AG04450 (cell line): ENCODE measurements at regions not wholly inside any gene's neighbourhood (a gene's known extent, or its start where the extent isn't known, plus 50 kb on each side); places are given as distances from the start of the nearest gene placed in this dataset.

Experiments used
- CTCF ChIA-PET: fragments of 300-600, 350-600 bp; formaldehyde crosslinking; extraction: SDS; loops from one replicate; lab custom pipeline; 2022; ENCODE audit warnings: antibody characterized with exemption, inconsistent platforms; lab: Charles Lee
- POLR2A ChIA-PET: fragments of 350-600 bp; formaldehyde crosslinking; extraction: SDS; loops from one replicate; lab custom pipeline; 2021; ENCODE audit warnings: antibody characterized with exemption, inconsistent platforms; lab: Yijun Ruan, JAX
- DNase-seq: peaks from one replicate; pipeline ENCODE4 v3.0.0-alpha.2; 2011; ENCODE audit warnings: low read depth, low spot score
- H3K27ac ChIP-seq: one replicate; pipeline ENCODE4 v1.5.1; 2012; ENCODE audit warnings: low read depth, low read length, control low read depth
- H3K27me3 ChIP-seq: one replicate; pipeline ENCODE4 v1.6.0; 2012; ENCODE audit warnings: low read length; ENCODE audit not compliant: control insufficient read depth, insufficient read depth
- H3K4me3 ChIP-seq: 2 replicates; pipeline ENCODE4 v1.5.1; 2011; ENCODE audit warnings: mild to moderate bottlenecking, low read depth, low read length, control low read depth
- H3K9me3 ChIP-seq: 2 replicates; pipeline ENCODE4 v1.5.1; 2012; ENCODE audit warnings: low read length; ENCODE audit not compliant: control insufficient read depth, insufficient read depth
- CTCF ChIP-seq: IDR thresholded peaks from 2 replicates; pipeline ENCODE4 v1.5.1; 2011; ENCODE audit warnings: low read depth, low read length, control low read depth, inconsistent platforms

GRCh38 chr3:148087601-148088371, 609.9 kb upstream of the AGTR1 start:
- CTCF ChIA-PET, result interaction anchor here (4.1 kb wide), 1 partner anchor 11 kb away, joined by 29 read pairs; no protein-coding TSS in a partner anchor
- no peak overlapping the region for H3K4me3 ChIP-seq
- no peaks in the 10 kb centered on the region for H3K27me3 ChIP-seq
- no peak for DNase-seq
- H3K9me3 ChIP-seq, result no peaks in the 10 kb centered on the region
- H3K27ac ChIP-seq, result no peak overlapping the region
- TF ChIP-seq CTCF, result no peak
- POLR2A ChIA-PET, result no interaction called here

GRCh38 chr3:148089171-148089570, 608.5 kb upstream of the AGTR1 start:
- ChIA-PET CTCF (interaction anchor here (1.0 kb wide), 1 partner anchor 898 kb away, joined by 4 read pairs; no protein-coding TSS in a partner anchor), POLR2A (interaction anchor here (0.6 kb wide), 1 partner anchor 1207 kb away, joined by 3 read pairs; no protein-coding TSS in a partner anchor)
- TF ChIP-seq CTCF, result no peak
- Histone ChIP-seq H3K9me3 (no peaks in the 10 kb centered on the region), H3K27me3 (no peaks in the 10 kb centered on the region), H3K4me3 (no peak overlapping the region), H3K27ac (no peak overlapping the region)
- no peak for DNase-seq

GRCh38 chr3:148090156-148090555, 607.5 kb upstream of the AGTR1 start:
- Histone ChIP-seq H3K27me3 (no peaks in the 10 kb centered on the region), H3K9me3 (no peaks in the 10 kb centered on the region), H3K4me3 (no peak overlapping the region), H3K27ac (no peak overlapping the region)
- CTCF ChIA-PET, result interaction anchor here (0.6 to 1.2 kb wide), 3 partner anchors 13 to 219 kb away, joined by 3 to 6 read pairs (median 4); no protein-coding TSS in a partner anchor
- TF ChIP-seq CTCF, result no peak
- no peak for DNase-seq
- POLR2A ChIA-PET, result no interaction called here

GRCh38 chr3:148092624-148093347, 604.9 kb upstream of the AGTR1 start:
- Histone ChIP-seq H3K27me3 (no peaks in the 10 kb centered on the region), H3K9me3 (no peaks in the 10 kb centered on the region), H3K4me3 (no peak overlapping the region), H3K27ac (no peak overlapping the region)
- POLR2A ChIA-PET, result no interaction called here
- no peak for DNase-seq
- CTCF ChIA-PET, result interaction anchor here (1.0 kb wide), 1 partner anchor 15 kb away, joined by 4 read pairs; no protein-coding TSS in a partner anchor
- TF ChIP-seq CTCF, result no peak

GRCh38 chr3:148093753-148094152, 604.0 kb upstream of the AGTR1 start:
- no peaks in the 10 kb centered on the region for H3K27me3 ChIP-seq
- ChIA-PET CTCF (interaction anchor here (0.6 to 1.0 kb wide), 2 partner anchors 16 to 17 kb away, joined by 3 to 4 read pairs; no protein-coding TSS in a partner anchor), POLR2A (no interaction called here)
- TF ChIP-seq CTCF, result no peak
- DNase-seq, result no peak
- H3K9me3 ChIP-seq, result no peaks in the 10 kb centered on the region
- no peak overlapping the region for H3K4me3 ChIP-seq
- no peak overlapping the region for H3K27ac ChIP-seq
